Esophagus squamous epithelium (tissue), 4 donors: ENCODE measurements at regions not wholly inside any gene's neighbourhood (a gene's known extent, or its start where the extent isn't known, plus 50 kb on each side); places are given as distances from the start of the nearest gene placed in this dataset.

Experiments
- POLR2A ChIP-seq, 4 donors: fragments of 450-650 bp; IDR thresholded peaks; one replicate each; pipeline ENCODE4 v1.6.1; 2017; ENCODE audit warnings: antibody characterized with exemption in 4 of 4, mild to moderate bottlenecking in 4 of 4, moderate library complexity in 3 of 4
- TF ChIP-seq, protein P1 (sequence below), 6 experiments: fragments of 450-650 bp in 4 of 6; fragments of 200-600 bp in 2 of 6; sonication (generic) in 2 of 6; IDR thresholded peaks; one replicate each; pipeline ENCODE4 v1.5.1; 2016 to 2019; ENCODE audit warnings: antibody characterized with exemption in 6 of 6, mild to moderate bottlenecking in 4 of 6, moderate library complexity in 4 of 6

DNA sequence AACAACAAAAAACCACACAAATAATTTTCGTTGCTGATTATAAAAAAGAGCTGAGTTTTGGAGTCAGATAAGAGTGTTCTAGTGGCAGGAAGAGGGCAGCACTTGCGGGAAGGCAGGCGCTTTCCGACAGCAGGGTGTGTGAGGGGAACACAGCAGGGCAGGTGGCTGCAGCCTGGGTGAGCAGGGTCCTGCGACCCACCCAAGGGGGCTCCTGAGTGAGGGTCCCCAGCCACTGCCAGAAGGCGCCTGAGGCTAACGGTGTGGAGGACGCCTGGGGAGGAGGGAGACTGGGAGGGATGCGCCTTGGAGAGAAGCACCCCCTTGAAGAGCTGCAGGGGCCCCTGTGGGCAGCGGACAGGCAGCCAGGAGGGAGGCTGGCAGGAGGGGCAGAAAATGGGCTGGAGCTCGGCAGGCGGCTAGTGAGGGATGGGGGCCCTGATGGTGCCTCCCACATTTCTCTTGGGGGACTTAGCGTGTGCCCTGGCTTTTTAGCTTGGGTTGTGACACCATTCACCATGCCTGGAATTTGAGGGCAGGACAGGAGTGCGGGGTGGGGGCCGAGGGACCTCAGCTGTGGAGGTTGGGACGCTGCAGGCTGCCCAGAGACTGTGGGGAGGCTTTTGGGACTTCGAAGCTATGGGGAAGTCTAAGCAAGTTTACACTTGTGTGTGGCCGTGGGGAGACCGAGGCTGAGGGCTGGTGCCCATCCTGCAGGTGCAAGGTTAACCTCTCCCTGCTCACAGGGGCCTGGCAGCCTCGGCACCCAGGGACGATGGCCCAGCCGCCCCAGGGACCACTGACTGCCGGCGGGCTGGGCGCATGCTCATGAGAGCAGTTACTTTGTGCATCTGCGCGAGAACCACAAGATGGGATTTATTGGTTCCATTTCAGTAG, 111.4 kb downstream of the SIK1 start:
- TF ChIP-seq, protein P1, sequence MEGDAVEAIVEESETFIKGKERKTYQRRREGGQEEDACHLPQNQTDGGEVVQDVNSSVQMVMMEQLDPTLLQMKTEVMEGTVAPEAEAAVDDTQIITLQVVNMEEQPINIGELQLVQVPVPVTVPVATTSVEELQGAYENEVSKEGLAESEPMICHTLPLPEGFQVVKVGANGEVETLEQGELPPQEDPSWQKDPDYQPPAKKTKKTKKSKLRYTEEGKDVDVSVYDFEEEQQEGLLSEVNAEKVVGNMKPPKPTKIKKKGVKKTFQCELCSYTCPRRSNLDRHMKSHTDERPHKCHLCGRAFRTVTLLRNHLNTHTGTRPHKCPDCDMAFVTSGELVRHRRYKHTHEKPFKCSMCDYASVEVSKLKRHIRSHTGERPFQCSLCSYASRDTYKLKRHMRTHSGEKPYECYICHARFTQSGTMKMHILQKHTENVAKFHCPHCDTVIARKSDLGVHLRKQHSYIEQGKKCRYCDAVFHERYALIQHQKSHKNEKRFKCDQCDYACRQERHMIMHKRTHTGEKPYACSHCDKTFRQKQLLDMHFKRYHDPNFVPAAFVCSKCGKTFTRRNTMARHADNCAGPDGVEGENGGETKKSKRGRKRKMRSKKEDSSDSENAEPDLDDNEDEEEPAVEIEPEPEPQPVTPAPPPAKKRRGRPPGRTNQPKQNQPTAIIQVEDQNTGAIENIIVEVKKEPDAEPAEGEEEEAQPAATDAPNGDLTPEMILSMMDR (IDR thresholded peaks at IDR 0.05), result no peak
- TF ChIP-seq POLR2A (IDR thresholded peaks at IDR 0.05), result no peak
